GM12872 (cell line): ENCODE measurements at regions not wholly inside any gene's neighbourhood (a gene's known extent, or its start where the extent isn't known, plus 50 kb on each side); places are given as distances from the start of the nearest gene placed in this dataset.

ENCODE experiments used
- TF ChIP-seq, protein P1 (sequence below): IDR thresholded peaks from 3 replicates; pipeline ENCODE4 v1.5.1; 2011; ENCODE audit warnings: low read depth, mild to moderate bottlenecking, low read length, moderate library complexity; ENCODE audit not compliant: insufficient read depth

GRCh38 chr12:118781692-118782091, 199.6 kb upstream of the SRRM4 start:
- TF ChIP-seq, protein P1, sequence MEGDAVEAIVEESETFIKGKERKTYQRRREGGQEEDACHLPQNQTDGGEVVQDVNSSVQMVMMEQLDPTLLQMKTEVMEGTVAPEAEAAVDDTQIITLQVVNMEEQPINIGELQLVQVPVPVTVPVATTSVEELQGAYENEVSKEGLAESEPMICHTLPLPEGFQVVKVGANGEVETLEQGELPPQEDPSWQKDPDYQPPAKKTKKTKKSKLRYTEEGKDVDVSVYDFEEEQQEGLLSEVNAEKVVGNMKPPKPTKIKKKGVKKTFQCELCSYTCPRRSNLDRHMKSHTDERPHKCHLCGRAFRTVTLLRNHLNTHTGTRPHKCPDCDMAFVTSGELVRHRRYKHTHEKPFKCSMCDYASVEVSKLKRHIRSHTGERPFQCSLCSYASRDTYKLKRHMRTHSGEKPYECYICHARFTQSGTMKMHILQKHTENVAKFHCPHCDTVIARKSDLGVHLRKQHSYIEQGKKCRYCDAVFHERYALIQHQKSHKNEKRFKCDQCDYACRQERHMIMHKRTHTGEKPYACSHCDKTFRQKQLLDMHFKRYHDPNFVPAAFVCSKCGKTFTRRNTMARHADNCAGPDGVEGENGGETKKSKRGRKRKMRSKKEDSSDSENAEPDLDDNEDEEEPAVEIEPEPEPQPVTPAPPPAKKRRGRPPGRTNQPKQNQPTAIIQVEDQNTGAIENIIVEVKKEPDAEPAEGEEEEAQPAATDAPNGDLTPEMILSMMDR = no peak

DNA sequence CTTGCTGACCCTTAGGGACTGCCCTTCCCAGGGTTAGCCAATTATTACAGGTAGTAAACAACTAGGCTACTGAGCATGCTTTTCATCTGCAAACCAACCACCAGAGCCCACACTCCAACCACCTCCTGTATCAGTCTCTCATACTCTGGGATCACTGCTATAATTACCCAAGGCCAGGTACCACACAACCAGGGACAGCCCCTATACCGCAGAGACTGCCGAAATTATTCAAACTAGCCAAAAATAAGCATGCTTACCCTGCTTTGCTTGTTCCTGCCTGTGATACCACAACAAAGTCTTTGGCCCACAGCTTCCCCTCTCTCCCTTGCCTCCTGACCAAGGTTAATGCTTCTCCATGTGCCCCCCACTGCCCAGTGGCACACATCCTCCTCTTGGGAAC, 197.6 kb upstream of the SRRM4 start:
- TF ChIP-seq, protein P1 = no peak

GRCh38 chr12:118790578-118790977, 190.8 kb upstream of the SRRM4 start:
- TF ChIP-seq, protein P1 = no peak

- TF ChIP-seq, protein P1 = no peak
Measured at GRCh38 chr12:118813778-118814357, 167.5 kb upstream of the SRRM4 start.

- TF ChIP-seq, protein P1 = no peak
Measured at GRCh38 chr12:118816296-118816695, 165.0 kb upstream of the SRRM4 start.

GRCh38 chr12:118821386-118821925, 159.9 kb upstream of the SRRM4 start:
- TF ChIP-seq, protein P1 = no peak

- TF ChIP-seq, protein P1 = no peak
Measured at GRCh38 chr12:118822512-118822911, 158.8 kb upstream of the SRRM4 start.
